HCT116 (cell line): ENCODE measurements at regions not wholly inside any gene's neighbourhood (a gene's known extent, or its start where the extent isn't known, plus 50 kb on each side); places are given as distances from the start of the nearest gene placed in this dataset.

ENCODE experiments used
- ATAC-seq: fragments of 200-7000 bp; cut with Tn5 transposase; 2 replicates; pipeline ENCODE4 v1.9.1; 2020; ENCODE audit warnings: mild to moderate bottlenecking, moderate library complexity
- BruUV-seq: library from RNA; stranded (reverse); fragments of 400-500 nt; replicated peaks from 2 replicates; lab custom pipeline; 2021; lab: Mats Ljungman, UMichigan
- CTCF ChIA-PET: fragments of 300-600 bp; sonication (Branson Sonifier 250); formaldehyde crosslinking; loops from one replicate; lab custom pipeline; 2021; ENCODE audit warnings: antibody characterized with exemption; lab: Charles Lee
- POLR2A ChIA-PET: fragments of 300-600, 350-600 bp; sonication (Branson Sonifier 250); formaldehyde crosslinking; loops from one replicate; lab custom pipeline; 2021; ENCODE audit warnings: antibody characterized with exemption; lab: Charles Lee
- RAD21 ChIA-PET, 2 experiments: fragments of 300-600 bp; sonication (Branson Sonifier 250); formaldehyde crosslinking; loops; one replicate each; lab custom pipeline; 2023; ENCODE audit warnings: low total read pairs in 2 of 2; ENCODE audit not compliant: uncharacterized antibody in 2 of 2, unreplicated experiment in 2 of 2, low non-redundant PET in 1 of 2; lab: Charles Lee
- DNase-seq: peaks from one replicate; pipeline ENCODE4 v3.0.0-alpha.2; 2010; ENCODE audit warnings: low read depth, low spot score
- H2AFZ ChIP-seq: fragments of 200-600 bp; shearing (Covaris generic), sonication (generic); 2 replicates; pipeline ENCODE4 v1.6.1; 2017; ENCODE audit warnings: low read depth, mixed run types, mixed read lengths, antibody characterized with exemption, low read length; ENCODE audit not compliant: poor library complexity, severe bottlenecking
- H3K27ac ChIP-seq: 2 replicates; pipeline ENCODE4 v1.5.1; 2012; ENCODE audit warnings: low read depth, low read length
- H3K27me3 ChIP-seq: fragments of 200-600 bp; sonication (generic); 2 replicates; pipeline ENCODE4 v1.6.1; 2016; ENCODE audit warnings: mixed run types, low read length, mixed read lengths; ENCODE audit not compliant: insufficient read depth
- H3K36me3 ChIP-seq, 2 experiments: fragments of 200-500 bp in 1 of 2; fragments of 200-600 bp in 1 of 2; sonication (Bioruptor generic) in 1 of 2; sonication (generic) in 1 of 2; 2 replicates each; pipeline versions ENCODE4 v1.5.1 to v1.6.1; 2014 to 2016; ENCODE audit warnings: low read length in 2 of 2, inconsistent platforms in 1 of 2, mixed read lengths in 1 of 2, mixed run types in 1 of 2; ENCODE audit not compliant: insufficient read depth in 2 of 2, control insufficient read depth in 1 of 2
- H3K4me1 ChIP-seq, 2 experiments: fragments of 200-600 bp in 1 of 2; sonication (generic) in 1 of 2; 2 replicates each; pipeline versions ENCODE4 v1.5.1 to v1.6.1; 2012 to 2017; ENCODE audit warnings: low read length in 2 of 2, inconsistent platforms in 1 of 2, mild to moderate bottlenecking in 1 of 2, mixed read lengths in 1 of 2, mixed run types in 1 of 2, moderate library complexity in 1 of 2; ENCODE audit not compliant: insufficient read depth in 2 of 2, control insufficient read depth in 1 of 2
- H3K4me2 ChIP-seq: fragments of 200-600 bp; sonication (generic); 2 replicates; pipeline ENCODE4 v1.6.1; 2017; ENCODE audit warnings: mixed run types, low read length, mixed read lengths
- H3K4me3 ChIP-seq, 2 experiments: fragments of 200-600 bp in 1 of 2; sonication (generic) in 1 of 2; replicated peaks in 1 of 2; 2 replicates each; pipeline ENCODE4 v1.5.1; 2011 to 2016; ENCODE audit warnings: low read length in 2 of 2, control low read depth in 1 of 2, low read depth in 1 of 2, mild to moderate bottlenecking in 1 of 2, mixed read lengths in 1 of 2, mixed run types in 1 of 2
- H3K79me2 ChIP-seq: fragments of 200-600 bp; sonication (generic); 2 replicates; pipeline ENCODE4 v1.6.1; 2017; ENCODE audit warnings: mild to moderate bottlenecking, mixed run types, low read length, moderate library complexity, mixed read lengths; ENCODE audit not compliant: insufficient read depth
- H3K9ac ChIP-seq: fragments of 200-600 bp; sonication (generic); 2 replicates; pipeline ENCODE4 v1.6.1; 2016; ENCODE audit warnings: low read length, mixed read lengths
- H3K9me2 ChIP-seq: fragments of 200-600 bp; sonication (generic), shearing (Covaris generic); 2 replicates; pipeline ENCODE4 v1.6.1; 2017; ENCODE audit warnings: mixed run types, mild to moderate bottlenecking, moderate library complexity; ENCODE audit not compliant: insufficient read depth
- H3K9me3 ChIP-seq, 2 experiments: fragments of 200-500 bp in 1 of 2; fragments of 200-600 bp in 1 of 2; sonication (Bioruptor generic) in 1 of 2; sonication (generic) in 1 of 2; 2 replicates each; pipeline ENCODE4 v1.6.1; 2014 to 2017; ENCODE audit warnings: low read length in 2 of 2, mixed read lengths in 2 of 2, inconsistent platforms in 1 of 2, low read depth in 1 of 2, mild to moderate bottlenecking in 1 of 2, mixed run types in 1 of 2, moderate library complexity in 1 of 2; ENCODE audit not compliant: control insufficient read depth in 1 of 2, insufficient read depth in 1 of 2
- H4K20me1 ChIP-seq: fragments of 200-600 bp; sonication (generic), shearing (Covaris generic); 2 replicates; pipeline ENCODE4 v1.6.1; 2017; ENCODE audit warnings: mixed run types, mild to moderate bottlenecking, moderate library complexity; ENCODE audit not compliant: insufficient read depth
- ATF3 ChIP-seq: IDR thresholded peaks from 2 replicates; pipeline ENCODE4 v1.6.1; 2012
- CBX3 ChIP-seq: IDR thresholded peaks from 2 replicates; pipeline ENCODE4 v1.6.1; 2012; ENCODE audit warnings: low read depth
- CEBPB ChIP-seq: IDR thresholded peaks from 2 replicates; pipeline ENCODE4 v1.6.1; 2012; ENCODE audit warnings: low read depth
- CTCF ChIP-seq, 3 experiments: fragments of 200-600 bp in 1 of 3; sonication (generic) in 1 of 3; IDR thresholded peaks in 2 of 3; conservative IDR thresholded peaks in 1 of 3; 2 replicates each; pipeline ENCODE4 v1.5.1; 2012 to 2017; ENCODE audit warnings: low read depth in 2 of 3, low read length in 2 of 3, antibody characterized with exemption in 1 of 3, borderline replicate concordance in 1 of 3, control low read depth in 1 of 3, mild to moderate bottlenecking in 1 of 3, mixed read lengths in 1 of 3, mixed run types in 1 of 3, moderate library complexity in 1 of 3; ENCODE audit not compliant: insufficient read depth in 1 of 3
- EGR1 ChIP-seq: IDR thresholded peaks from 2 replicates; pipeline ENCODE4 v1.6.1; 2012; ENCODE audit warnings: low read depth
- ELF1 ChIP-seq: IDR thresholded peaks from 2 replicates; pipeline ENCODE4 v1.6.1; 2012; ENCODE audit warnings: low read depth, borderline replicate concordance
- EZH2phosphoT487 ChIP-seq: fragments of 200-600 bp; IDR thresholded peaks from 2 replicates; pipeline ENCODE4 v1.6.1; 2018; ENCODE audit warnings: antibody characterized with exemption, borderline replicate concordance
- JUND ChIP-seq: IDR thresholded peaks from 2 replicates; pipeline ENCODE4 v1.6.1; 2012
- MAX ChIP-seq: IDR thresholded peaks from 2 replicates; pipeline ENCODE4 v1.6.1; 2012
- POLR2A ChIP-seq: IDR thresholded peaks from 2 replicates; pipeline ENCODE4 v1.7.0; 2011; ENCODE audit warnings: borderline replicate concordance; ENCODE audit not compliant: insufficient read depth, insufficient read length; ENCODE audit errors: extremely low read depth
- POLR2AphosphoS5 ChIP-seq: IDR thresholded peaks from 2 replicates; pipeline ENCODE4 v1.6.1; 2011; ENCODE audit warnings: mild to moderate bottlenecking, low read depth, low read length, moderate library complexity
- RAD21 ChIP-seq: IDR thresholded peaks from 2 replicates; pipeline ENCODE4 v1.6.1; 2012; ENCODE audit warnings: low read depth, mild to moderate bottlenecking
- REST ChIP-seq: IDR thresholded peaks from 2 replicates; pipeline ENCODE4 v1.6.1; 2012; ENCODE audit warnings: low read depth
- SP1 ChIP-seq: IDR thresholded peaks from 2 replicates; pipeline ENCODE4 v1.6.1; 2012; ENCODE audit warnings: low read depth
- SRF ChIP-seq: IDR thresholded peaks from 2 replicates; pipeline ENCODE4 v1.6.1; 2012; ENCODE audit warnings: low read depth
- TCF7L2 ChIP-seq: IDR thresholded peaks from 2 replicates; pipeline ENCODE4 v1.7.0; 2011; ENCODE audit warnings: borderline replicate concordance, inconsistent platforms; ENCODE audit not compliant: insufficient read depth, insufficient read length; ENCODE audit errors: extremely low read depth
- YY1 ChIP-seq: IDR thresholded peaks from 2 replicates; pipeline ENCODE4 v1.6.1; 2011; ENCODE audit warnings: low read length, low read depth, moderate library complexity, mild to moderate bottlenecking; ENCODE audit not compliant: insufficient replicate concordance; ENCODE audit errors: extremely low read depth
- ZBTB33 ChIP-seq: IDR thresholded peaks from 2 replicates; pipeline ENCODE4 v1.6.1; 2011; ENCODE audit warnings: mild to moderate bottlenecking, low read length, moderate library complexity; ENCODE audit not compliant: insufficient replicate concordance; ENCODE audit errors: extremely low read depth
- ZFX ChIP-seq: fragments of 450-650 bp; IDR thresholded peaks from 2 replicates; pipeline ENCODE4 v1.6.1; 2017
- ZNF274 ChIP-seq: fragments of 200-500 bp; sonication (Bioruptor generic); IDR thresholded peaks from 2 replicates; pipeline ENCODE4 v1.6.1; 2014; ENCODE audit warnings: mild to moderate bottlenecking, low read depth, low read length, inconsistent platforms
- intact Hi-C: fragments of 100-400 bp; cut with micrococcal nuclease; formaldehyde crosslinking; loops from 2 replicates; pipeline ENCODE4 v1.10.0; 2022

- Histone ChIP-seq H3K79me2 (no peaks in the 10 kb centered on the region), H3K4me2 (no peak overlapping the region), H3K9ac (no peak overlapping the region), H3K9me2 (peaks cover 4% of the 10 kb centered on the region; the same call in 1 of the 2 replicates), H2AFZ (no peak overlapping the region), H3K27ac (no peak overlapping the region)
- ChIA-PET RAD21 (no interaction called here), POLR2A (no interaction called here), CTCF (no interaction called here)
- ATAC-seq = no peak
- TF ChIP-seq ELF1 = no peak
- no peak for TF ChIP-seq ATF3
- TF ChIP-seq POLR2AphosphoS5 = no peak
- no peak for TF ChIP-seq RAD21
- TF ChIP-seq TCF7L2 = no peak
- no peak for TF ChIP-seq REST
- no peak for TF ChIP-seq SRF
- TF ChIP-seq ZNF274 = no peak
- TF ChIP-seq EGR1 = no peak
- TF ChIP-seq CTCF (IDR thresholded peaks at IDR 0.05 in 2 of 3, conservative IDR thresholded peaks at IDR 0.05 in 1 of 3; ENCODE audit: borderline replicate concordance in 1 of 3, insufficient read depth in 1 of 3, low read depth in 2 of 3, low read length in 2 of 3) = no peak
- TF ChIP-seq CBX3 = no peak
- TF ChIP-seq SP1 = no peak
- no peak for TF ChIP-seq EZH2phosphoT487
- TF ChIP-seq POLR2A = no peak
- no peak for TF ChIP-seq JUND
- TF ChIP-seq YY1 = no peak
- no peak for TF ChIP-seq CEBPB
- no peak for TF ChIP-seq MAX
- TF ChIP-seq ZFX = no peak
- TF ChIP-seq ZBTB33 = no peak
- TF ChIP-seq, all 23 proteins: peak for 0
- intact Hi-C loops = no loop called here
- H3K4me3 ChIP-seq = no peak overlapping the region
- no TSS peak for BruUV-seq
- H3K27me3 ChIP-seq = no peaks in the 10 kb centered on the region
- H3K36me3 ChIP-seq = no peaks in the 10 kb centered on the region
- H3K4me1 ChIP-seq = no peaks in the 10 kb centered on the region
- no peaks in the 10 kb centered on the region for H3K9me3 ChIP-seq
- DNase-seq = no peak
- no peaks in the 10 kb centered on the region for H4K20me1 ChIP-seq
Observed at GRCh38 chr1:221621683-221622082, 120.2 kb downstream of the DUSP10 start.
